Motor neuron (in vitro differentiated cells): ENCODE measurements at regions not wholly inside any gene's neighbourhood (a gene's known extent, or its start where the extent isn't known, plus 50 kb on each side); places are given as distances from the start of the nearest gene placed in this dataset.

Source experiments
- ATAC-seq, 8 experiments: fragments of 200-7000 bp; cut with Tn5 transposase; replicated peaks in 6 of 8; 2 replicates each; pipeline ENCODE4 v1.8.0; 2021; ENCODE audit warnings: mild to moderate bottlenecking in 8 of 8, moderate library complexity in 8 of 8
- H3K27ac ChIP-seq, 2 donors: fragments of 250-450 bp; sonication (Bioruptor Pico); 2 replicates each; pipeline ENCODE4 v1.9.0; 2021; ENCODE audit warnings: antibody characterized with exemption in 2 of 2, mild to moderate bottlenecking in 2 of 2, moderate library complexity in 1 of 2
- H3K4me1 ChIP-seq, 2 donors: fragments of 250-450 bp; sonication (Bioruptor Pico); replicated peaks in 1 of 2; 2 replicates each; pipeline ENCODE4 v1.6.1; 2021; ENCODE audit warnings: antibody characterized with exemption in 2 of 2, mild to moderate bottlenecking in 2 of 2, moderate library complexity in 1 of 2
- H3K4me3 ChIP-seq, 5 donors: fragments of 250-450 bp; sonication (Bioruptor Pico); 2 replicates each; pipeline ENCODE4 v1.9.0; 2021; ENCODE audit warnings: antibody characterized with exemption in 5 of 5, mild to moderate bottlenecking in 5 of 5, moderate library complexity in 4 of 5
- WGBS, 10 experiments: fragments of 450-650 bp; shearing (Covaris generic); methylation state at CpG; one replicate each; pipeline ENCODE4 v1.0.0; 2022; 5-methylcytosine and 5-hydroxymethylcytosine counted together
- in situ Hi-C, 9 experiments: fragments of 400-800 bp; cut with MboI; loops; one replicate each; pipeline ENCODE4 v1.15.0; 2021; ENCODE audit warnings: low sequenced_read_pairs in 9 of 9, low pct_unique_long_range_greater_than_20kb in 2 of 9; ENCODE audit not compliant: unreplicated experiment in 9 of 9

GRCh38 chr5:167561796-167562195, 729.6 kb upstream of the WWC1 start:
- in situ Hi-C loops = loop anchor here in 1 of 9 experiments (25.0 kb wide), 1 partner anchor 624 kb away; no protein-coding TSS in a partner anchor
- H3K4me3 ChIP-seq = no peak overlapping the region
- H3K27ac ChIP-seq = no peak overlapping the region
- peaks cover 0 to 6% of the 10 kb centered on the region in 2 donors for H3K4me1 ChIP-seq
- 43 to 100% (median 86%) methylated on average over 2 to 9 of the region's 9 CpGs; no CpG with 5 or more reads in 1 of the 10 experiments for WGBS, 10 experiments
- ATAC-seq = no peak

GRCh38 chr5:167564275-167564674, 727.2 kb upstream of the WWC1 start:
- in situ Hi-C loops = loop anchor here in 1 of 9 experiments (25.0 kb wide), 1 partner anchor 627 kb away; no protein-coding TSS in a partner anchor
- Histone ChIP-seq H3K4me1 (peaks cover 0 to 6% of the 10 kb centered on the region in 2 donors), H3K4me3 (no peak overlapping the region), H3K27ac (no peak overlapping the region)
- 64 to 100% (median 83%) methylated on average over 1 of the region's 1 CpG; no CpG with 5 or more reads in 3 of the 10 experiments for WGBS, 10 experiments
- ATAC-seq = no peak

- H3K4me1 ChIP-seq = peaks cover 0 to 10% of the 10 kb centered on the region in 2 donors
- peak in 6 of 8 experiments; percentile 62 to 89 (median 74) for ATAC-seq
- no peak overlapping the region for H3K27ac ChIP-seq
- WGBS, 10 experiments = 45 to 89% (median 78%) methylated on average over 3 to 8 of the region's 8 CpGs
- in situ Hi-C loops = loop anchor here in 1 of 9 experiments (25.0 kb wide), 1 partner anchor 628 kb away; no protein-coding TSS in a partner anchor
- H3K4me3 ChIP-seq = no peak overlapping the region
Observed at GRCh38 chr5:167565189-167565954, 726.1 kb upstream of the WWC1 start.

DNA sequence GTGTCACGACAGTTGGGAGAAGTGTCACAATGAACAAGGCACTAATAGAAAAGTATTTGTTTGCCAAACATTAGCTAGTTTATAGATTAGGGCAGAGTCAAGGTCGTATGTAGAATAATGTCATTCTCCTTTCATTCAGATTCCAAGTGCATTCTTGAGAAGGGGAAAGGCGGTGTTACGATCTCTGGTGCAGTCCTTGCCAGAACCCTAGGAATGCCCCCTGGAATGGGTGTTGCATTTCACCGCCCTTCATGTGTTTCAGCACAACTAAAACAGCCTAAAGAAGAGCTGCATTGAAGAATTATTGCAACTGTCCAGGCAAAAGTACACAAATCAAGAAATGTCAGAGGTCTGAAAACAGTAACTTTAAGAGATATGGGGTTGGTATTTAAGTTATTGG, 721.0 kb upstream of the WWC1 start:
- in situ Hi-C loops = loop anchor here in 1 of 9 experiments (25.0 kb wide), 1 partner anchor 633 kb away; no protein-coding TSS in a partner anchor
- peaks cover 0 to 27% of the 10 kb centered on the region in 2 donors for H3K4me1 ChIP-seq
- no peak for ATAC-seq
- 37 to 100% (median 70%) methylated on average over 1 to 5 of the region's 5 CpGs for WGBS, 10 experiments
- H3K4me3 ChIP-seq = no peak overlapping the region
- H3K27ac ChIP-seq = no peak overlapping the region

DNA sequence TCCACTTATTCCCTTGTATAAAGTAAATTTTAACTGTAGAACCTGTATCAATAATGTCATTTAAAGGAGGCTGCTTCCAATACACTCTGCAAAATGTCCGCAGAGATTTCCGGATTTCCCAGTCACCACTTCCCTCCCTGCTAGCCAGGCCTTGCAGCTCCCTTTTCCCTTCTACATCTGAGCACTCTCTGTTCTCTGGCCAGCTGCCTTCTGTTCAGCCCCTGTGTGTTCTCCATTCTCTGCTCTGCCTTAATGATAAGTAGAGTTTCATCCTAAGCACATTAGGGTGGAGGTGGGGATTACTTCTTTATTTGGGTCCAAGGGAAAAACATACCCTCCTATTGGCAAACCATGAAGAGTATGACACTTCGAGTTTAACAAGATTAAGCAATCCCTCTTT, 719.6 kb upstream of the WWC1 start:
- in situ Hi-C loops = loop anchor here in 1 of 9 experiments (25.0 kb wide), 1 partner anchor 635 kb away; no protein-coding TSS in a partner anchor
- Histone ChIP-seq H3K27ac (no peak overlapping the region), H3K4me3 (no peak overlapping the region), H3K4me1 (peaks cover 0 to 27% of the 10 kb centered on the region in 2 donors)
- WGBS, 10 experiments = 56 to 94% (median 79%) methylated on average over 1 to 3 of the region's 3 CpGs; no CpG with 5 or more reads in 2 of the 10 experiments
- ATAC-seq = no peak

DNA sequence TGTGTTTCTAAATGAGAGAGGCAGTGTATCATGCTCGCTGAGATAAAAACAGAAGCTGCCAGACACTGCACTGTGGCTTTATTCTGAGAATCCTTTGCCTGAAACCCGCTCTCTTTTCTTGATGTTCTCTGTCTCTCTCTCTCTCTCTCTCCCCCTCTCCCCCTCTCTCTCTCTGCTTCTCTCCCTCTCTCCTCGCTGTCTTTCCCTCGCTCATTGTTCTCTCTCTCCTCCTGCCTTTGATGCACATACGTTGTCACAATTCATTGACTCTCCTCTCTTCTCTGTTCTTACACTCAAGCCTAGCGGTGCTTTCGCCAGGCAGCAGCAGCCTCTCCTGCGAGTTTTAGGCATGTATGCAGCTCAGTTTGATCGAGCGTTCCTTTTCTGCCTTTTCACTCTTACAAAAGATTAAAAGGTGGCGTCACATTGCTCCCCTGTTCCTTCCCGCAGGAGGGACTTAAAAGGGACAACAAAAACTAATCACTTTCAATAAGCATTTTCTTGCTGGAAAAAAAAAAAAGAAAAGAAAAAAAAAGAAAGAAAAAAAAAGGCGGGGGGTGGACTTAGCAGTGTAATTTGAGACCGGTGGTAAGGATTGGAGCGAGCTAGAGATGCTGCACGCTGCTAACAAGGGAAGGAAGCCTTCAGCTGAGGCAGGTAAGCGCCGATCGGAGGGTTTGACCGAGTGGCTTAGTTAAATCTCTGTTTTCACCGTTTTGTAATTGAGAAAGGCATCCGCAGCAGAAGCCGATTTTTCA, 717.9 kb upstream of the WWC1 start:
- in situ Hi-C loops = loop anchor here in 1 of 9 experiments (25.0 kb wide), 1 partner anchor 636 kb away; no protein-coding TSS in a partner anchor
- WGBS, 10 experiments = 0 to 14% (median 1%) methylated on average over 2 to 22 of the region's 23 CpGs
- ATAC-seq = peak; percentile 85 to 93 (median 88)
- Histone ChIP-seq H3K4me3 (peak overlapping the region; percentile 41 to 52 (median 49)), H3K4me1 (peaks cover 10 to 40% of the 10 kb centered on the region in 2 donors), H3K27ac (peak overlapping the region; percentile 40 to 75)

DNA sequence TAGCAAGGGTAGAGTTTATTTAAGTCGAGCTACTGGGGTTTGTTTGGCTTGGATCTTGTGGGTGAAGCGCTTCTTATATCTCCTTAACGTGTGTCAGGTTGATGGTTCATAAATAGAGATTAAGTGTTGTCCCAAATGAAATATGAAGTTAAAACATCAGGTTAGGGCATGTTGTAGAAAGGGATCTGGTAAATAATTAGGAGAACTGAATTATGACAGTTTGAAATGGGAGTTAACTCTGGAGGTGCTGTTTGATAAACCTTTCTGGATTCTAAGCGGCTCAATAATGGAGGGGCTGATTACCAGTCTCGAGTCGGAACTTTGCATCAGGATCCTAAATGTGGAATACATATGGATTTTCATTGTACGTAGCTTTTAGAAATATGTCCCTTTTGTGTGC, 717.0 kb upstream of the WWC1 start:
- Histone ChIP-seq H3K27ac (peak overlapping the region in 1 of 2 donors; percentile 75), H3K4me3 (peak overlapping the region; percentile 41 to 52 (median 49)), H3K4me1 (peaks cover 17 to 48% of the 10 kb centered on the region in 2 donors)
- WGBS, 10 experiments = 0 to 38% (median 4%) methylated on average over 2 to 7 of the region's 7 CpGs; no CpG with 5 or more reads in 1 of the 10 experiments
- in situ Hi-C loops = loop anchor here in 1 of 9 experiments (25.0 kb wide), 1 partner anchor 637 kb away; no protein-coding TSS in a partner anchor
- ATAC-seq = no peak

DNA sequence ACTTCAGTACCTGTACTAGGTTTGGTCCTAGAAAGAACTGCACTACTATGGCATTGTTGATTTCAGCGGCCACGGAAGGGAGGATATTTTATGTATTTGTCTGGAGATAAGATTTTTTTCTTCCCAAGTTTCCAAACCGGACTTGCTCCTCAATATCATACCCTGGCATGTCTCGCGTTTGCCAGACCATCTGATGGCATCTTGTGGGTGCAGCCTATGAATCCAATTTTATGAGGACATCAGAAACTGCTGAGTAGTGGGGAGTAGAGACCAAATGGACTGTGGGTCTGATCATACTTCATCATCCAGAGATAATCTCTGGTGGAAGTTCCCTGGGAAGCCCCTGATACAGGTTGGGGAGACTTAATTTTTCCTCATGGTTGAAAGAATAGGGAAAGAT, 716.1 kb upstream of the WWC1 start:
- H3K27ac ChIP-seq = peak overlapping the region in 1 of 2 donors; percentile 29
- H3K4me3 ChIP-seq = peak overlapping the region; percentile 41 to 52 (median 49)
- ATAC-seq = no peak
- H3K4me1 ChIP-seq = peaks cover 22 to 51% of the 10 kb centered on the region in 2 donors
- in situ Hi-C loops = loop anchor here in 3 of 9 experiments (25.0 kb wide), 2 partner anchors 462 to 637 kb away; no protein-coding TSS in a partner anchor
- 55 to 100% (median 67%) methylated on average over 1 to 5 of the region's 5 CpGs; no CpG with 5 or more reads in 1 of the 10 experiments for WGBS, 10 experiments

DNA sequence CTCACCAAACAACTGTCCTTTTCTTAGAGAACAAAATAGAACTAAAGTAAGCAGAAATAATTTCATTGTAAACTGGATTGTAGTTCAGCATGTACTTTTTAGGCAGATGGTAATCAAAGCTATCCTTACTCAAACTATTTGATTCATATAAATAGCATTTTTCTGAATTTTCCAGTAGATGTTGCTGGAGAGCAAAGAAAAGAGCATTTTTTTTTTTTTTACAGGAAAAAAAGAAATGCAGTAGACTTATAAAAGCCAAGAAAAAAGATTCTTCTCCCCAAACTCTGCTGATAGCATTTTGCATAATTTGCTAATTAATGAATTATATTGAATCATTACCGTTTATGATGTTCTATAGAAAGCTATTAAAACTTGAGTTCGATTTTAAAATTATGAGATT, 715.3 kb upstream of the WWC1 start:
- Histone ChIP-seq H3K27ac (no peak overlapping the region), H3K4me3 (peak overlapping the region; percentile 41 to 52 (median 49)), H3K4me1 (peaks cover 25 to 46% of the 10 kb centered on the region in 2 donors)
- in situ Hi-C loops = loop anchor here in 3 of 9 experiments (25.0 kb wide), 2 partner anchors 461 to 636 kb away; no protein-coding TSS in a partner anchor
- 0 to 58% (median 21%) methylated on average over 1 to 2 of the region's 2 CpGs; no CpG with 5 or more reads in 2 of the 10 experiments for WGBS, 10 experiments
- no peak for ATAC-seq

DNA sequence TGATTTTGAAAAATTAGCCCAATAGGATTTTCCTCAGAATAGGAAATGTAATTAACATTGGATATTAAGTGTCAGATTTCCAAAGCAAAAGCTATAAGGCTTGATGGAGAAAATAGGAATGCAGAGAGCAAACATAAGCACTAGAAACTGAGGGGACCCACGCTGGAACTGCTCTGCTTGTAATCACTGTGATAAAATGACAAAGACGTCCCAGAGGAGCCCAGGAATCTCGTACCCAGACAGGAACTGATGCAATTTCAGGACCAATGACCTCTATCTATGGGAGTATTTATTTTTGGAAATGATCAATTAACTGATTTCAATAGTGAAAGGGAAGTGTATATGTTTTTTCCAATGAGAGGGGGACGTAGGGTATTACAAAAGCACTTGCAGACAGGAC, 714.5 kb upstream of the WWC1 start:
- ATAC-seq = peak in 5 of 8 experiments; percentile 29 to 59 (median 41)
- Histone ChIP-seq H3K27ac (peak overlapping the region; percentile 15 to 78), H3K4me3 (peak overlapping the region; percentile 13 to 52 (median 49)), H3K4me1 (peaks cover 25 to 42% of the 10 kb centered on the region in 2 donors)
- in situ Hi-C loops = loop anchor here in 3 of 9 experiments (25.0 kb wide), 2 partner anchors 460 to 635 kb away; no protein-coding TSS in a partner anchor
- 0 to 83% (median 12%) methylated on average over 1 to 4 of the region's 4 CpGs for WGBS, 10 experiments

GRCh38 chr5:167577616-167578015, 713.8 kb upstream of the WWC1 start:
- WGBS, 10 experiments = 40 to 100% (median 89%) methylated on average over 1 to 7 of the region's 8 CpGs
- in situ Hi-C loops = loop anchor here in 3 of 9 experiments (25.0 kb wide), 2 partner anchors 460 to 635 kb away; no protein-coding TSS in a partner anchor
- peak overlapping the region in 3 of 5 donors; percentile 43 to 52 (median 49) for H3K4me3 ChIP-seq

GRCh38 chr5:167578977-167579692, 712.3 kb upstream of the WWC1 start:
- Histone ChIP-seq H3K4me1 (peaks cover 25 to 41% of the 10 kb centered on the region in 2 donors), H3K4me3 (no peak overlapping the region), H3K27ac (no peak overlapping the region)
- ATAC-seq = peak in 4 of 8 experiments; percentile 6 to 42 (median 26)
- in situ Hi-C loops = loop anchor here in 3 of 9 experiments (25.0 kb wide), 2 partner anchors 458 to 633 kb away; no protein-coding TSS in a partner anchor
- WGBS, 10 experiments = 34 to 91% (median 57%) methylated on average over 1 to 6 of the region's 6 CpGs; no CpG with 5 or more reads in 1 of the 10 experiments

More at GRCh38 chr5:167577616-167578015, 713.8 kb upstream of the WWC1 start:
- Histone ChIP-seq H3K27ac (peak overlapping the region in 1 of 2 donors; percentile 78), H3K4me1 (peaks cover 25 to 42% of the 10 kb centered on the region in 2 donors)
- no peak for ATAC-seq
